Sigmoid colon (tissue), 6 donors: ENCODE measurements at regions not wholly inside any gene's neighbourhood (a gene's known extent, or its start where the extent isn't known, plus 50 kb on each side); places are given as distances from the start of the nearest gene placed in this dataset.

Experiments
- DNase-seq: peaks from one replicate; pipeline ENCODE4 v3.0.0-alpha.2; 2019
- H3K27ac ChIP-seq, 4 donors: fragments of 200-600 bp; sonication (generic); one replicate each; pipeline ENCODE4 v1.5.1; 2016 to 2019; ENCODE audit warnings: mild to moderate bottlenecking in 1 of 4
- H3K27me3 ChIP-seq, 3 donors: fragments of 200-600 bp; sonication (generic); one replicate each; pipeline ENCODE4 v1.5.1; 2019; ENCODE audit warnings: mild to moderate bottlenecking in 1 of 3
- H3K36me3 ChIP-seq, 4 donors: fragments of 200-600 bp; sonication (generic); one replicate each; pipeline ENCODE4 v1.5.1; 2016 to 2019
- H3K4me1 ChIP-seq, 4 donors: fragments of 200-600 bp; sonication (generic); one replicate each; pipeline ENCODE4 v1.5.1; 2017 to 2019
- H3K4me3 ChIP-seq, 4 donors: fragments of 200-600 bp; sonication (generic); one replicate each; pipeline ENCODE4 v1.5.1; 2017 to 2019; ENCODE audit warnings: mild to moderate bottlenecking in 2 of 4, moderate library complexity in 1 of 4
- H3K9me3 ChIP-seq, 4 donors: fragments of 200-600 bp in 3 of 4; sonication (generic) in 3 of 4; one replicate each; pipeline versions ENCODE4 v1.5.1 to v1.6.1; 2013 to 2019
- CTCF ChIP-seq, 4 experiments: fragments of 450-650 bp in 3 of 4; fragments of 200-600 bp in 1 of 4; IDR thresholded peaks; one replicate each; pipeline ENCODE4 v1.5.1; 2016 to 2019; ENCODE audit warnings: antibody characterized with exemption in 4 of 4, mild to moderate bottlenecking in 3 of 4, moderate library complexity in 2 of 4
- EP300 ChIP-seq, 4 donors: sonication (generic); formaldehyde crosslinking; IDR thresholded peaks; one replicate each; pipeline ENCODE4 v1.6.1; 2017; ENCODE audit warnings: antibody characterized with exemption in 4 of 4
- POLR2A ChIP-seq, 2 donors: fragments of 450-650 bp; IDR thresholded peaks; one replicate each; pipeline ENCODE4 v1.6.1; 2016; ENCODE audit warnings: antibody characterized with exemption in 2 of 2, mild to moderate bottlenecking in 2 of 2, moderate library complexity in 2 of 2
- POLR2AphosphoS5 ChIP-seq, 4 donors: sonication (generic); formaldehyde crosslinking; IDR thresholded peaks; one replicate each; pipeline ENCODE4 v1.6.1; 2017; ENCODE audit warnings: antibody characterized with exemption in 4 of 4
- WGBS, 2 donors: extraction: QIAGEN DNeasy Blood & Tissue Kit; methylation state at CpG; one replicate each; pipeline ENCODE4 v1.1.7; 2013; 5-methylcytosine and 5-hydroxymethylcytosine counted together
- intact Hi-C: fragments of 100-400 bp; cut with DNase I; formaldehyde crosslinking; loops from one replicate; pipeline ENCODE4 v1.15.1; 2023
- donor health status: healthy with polysubstance abuse.
- donor health status: healthy.

GRCh38 chr12:126337556-126338441, 1272.6 kb downstream of the AACS start:
- 72% methylated on average over 7 of the region's 7 CpGs for WGBS, 2 donors
- DNase-seq: no peak
- intact Hi-C loops: no loop called here

GRCh38 chr12:126342866-126343265, 1277.6 kb downstream of the AACS start:
- peaks cover 0 to 3% (median 0%) of the 10 kb centered on the region in 4 donors for H3K9me3 ChIP-seq
- no peak overlapping the region for H3K4me3 ChIP-seq
- H3K27ac ChIP-seq: no peak overlapping the region
- no peaks in the 10 kb centered on the region for H3K4me1 ChIP-seq
- DNase-seq: no peak
- TF ChIP-seq POLR2AphosphoS5 (IDR thresholded peaks at IDR 0.05) (no peak), CTCF (IDR thresholded peaks at IDR 0.05) (no peak), EP300 (IDR thresholded peaks at IDR 0.05) (no peak), POLR2A (IDR thresholded peaks at IDR 0.05) (no peak)
- no peaks in the 10 kb centered on the region for H3K27me3 ChIP-seq
- WGBS, 2 donors: 19 to 56% methylated on average over 1 of the region's 1 CpG
- intact Hi-C loops: no loop called here
- no peaks in the 10 kb centered on the region for H3K36me3 ChIP-seq

More at GRCh38 chr12:126337556-126338441, 1272.6 kb downstream of the AACS start:
- H3K36me3 ChIP-seq: no peaks in the 10 kb centered on the region
- peaks cover 0 to 3% (median 0%) of the 10 kb centered on the region in 4 donors for H3K9me3 ChIP-seq
- no peaks in the 10 kb centered on the region for H3K4me1 ChIP-seq
- H3K27me3 ChIP-seq: no peaks in the 10 kb centered on the region
- no peak overlapping the region for H3K27ac ChIP-seq
- H3K4me3 ChIP-seq: no peak overlapping the region
- TF ChIP-seq CTCF (IDR thresholded peaks at IDR 0.05): no peak
- TF ChIP-seq POLR2A (IDR thresholded peaks at IDR 0.05): no peak
- TF ChIP-seq POLR2AphosphoS5 (IDR thresholded peaks at IDR 0.05): no peak
- TF ChIP-seq EP300 (IDR thresholded peaks at IDR 0.05): no peak

GRCh38 chr12:126343321-126343720, 1278.1 kb downstream of the AACS start:
- no peak for DNase-seq
- WGBS, 2 donors: 67 to 86% methylated on average over 3 of the region's 3 CpGs
- peaks cover 0 to 6% (median 0%) of the 10 kb centered on the region in 4 donors for H3K9me3 ChIP-seq
- no peaks in the 10 kb centered on the region for H3K27me3 ChIP-seq
- H3K4me3 ChIP-seq: no peak overlapping the region
- no peak for TF ChIP-seq EP300 (IDR thresholded peaks at IDR 0.05)
- no peak for TF ChIP-seq POLR2A (IDR thresholded peaks at IDR 0.05)
- no peak for TF ChIP-seq POLR2AphosphoS5 (IDR thresholded peaks at IDR 0.05)
- TF ChIP-seq CTCF (IDR thresholded peaks at IDR 0.05): no peak
- intact Hi-C loops: no loop called here
- H3K27ac ChIP-seq: no peak overlapping the region
- H3K36me3 ChIP-seq: no peaks in the 10 kb centered on the region
- no peaks in the 10 kb centered on the region for H3K4me1 ChIP-seq

DNA sequence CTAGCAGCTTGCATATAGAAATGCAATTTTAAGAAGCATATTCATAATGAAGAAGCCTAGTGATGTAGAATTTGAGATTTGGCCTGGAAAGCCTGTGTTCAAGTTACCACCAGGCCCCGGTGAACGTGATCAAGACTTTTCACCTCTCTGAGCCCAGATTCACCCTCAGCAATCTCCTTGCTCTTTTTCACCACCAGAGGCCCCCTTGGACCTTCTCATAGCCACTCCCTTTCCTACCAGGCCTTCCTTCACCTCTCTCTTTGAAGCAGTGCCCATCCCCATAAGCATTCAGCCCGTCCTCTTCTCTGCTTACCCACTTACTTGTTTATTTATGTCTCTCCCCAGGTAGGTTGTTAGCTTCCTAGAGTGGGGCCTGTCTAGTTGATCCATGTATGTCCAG, 1280.9 kb downstream of the AACS start:
- no peak overlapping the region for H3K4me3 ChIP-seq
- 68 to 75% methylated on average over 3 of the region's 3 CpGs for WGBS, 2 donors
- no peaks in the 10 kb centered on the region for H3K4me1 ChIP-seq
- no peak for DNase-seq
- intact Hi-C loops: no loop called here
- TF ChIP-seq POLR2AphosphoS5 (IDR thresholded peaks at IDR 0.05) (no peak), CTCF (IDR thresholded peaks at IDR 0.05) (no peak), EP300 (IDR thresholded peaks at IDR 0.05) (no peak)
- H3K36me3 ChIP-seq: no peaks in the 10 kb centered on the region
- no peaks in the 10 kb centered on the region for H3K27me3 ChIP-seq
- no peak overlapping the region for H3K27ac ChIP-seq
- H3K9me3 ChIP-seq: peaks cover 0 to 6% (median 0%) of the 10 kb centered on the region in 4 donors
